Stomach (tissue), 4 donors: ENCODE measurements at regions not wholly inside any gene's neighbourhood (a gene's known extent, or its start where the extent isn't known, plus 50 kb on each side); places are given as distances from the start of the nearest gene placed in this dataset.

Experiments
- EP300 ChIP-seq: sonication (generic); formaldehyde crosslinking; IDR thresholded peaks from one replicate; pipeline ENCODE4 v1.6.1; 2017; ENCODE audit warnings: antibody characterized with exemption
- POLR2A ChIP-seq, 4 donors: fragments of 450-650 bp; IDR thresholded peaks; one replicate each; pipeline ENCODE4 v1.6.1; 2016; ENCODE audit warnings: antibody characterized with exemption in 4 of 4, control low read depth in 2 of 4, mild to moderate bottlenecking in 1 of 4, moderate library complexity in 1 of 4
- POLR2AphosphoS5 ChIP-seq, 3 donors: sonication (generic); formaldehyde crosslinking; IDR thresholded peaks; one replicate each; pipeline ENCODE4 v1.6.1; 2016; ENCODE audit warnings: antibody characterized with exemption in 3 of 3
- TF ChIP-seq, protein P1 (sequence below), 7 experiments: fragments of 450-650 bp in 4 of 7; fragments of 200-600 bp in 3 of 7; sonication (generic) in 3 of 7; IDR thresholded peaks; one replicate each; pipeline ENCODE4 v1.5.1; 2016 to 2019; ENCODE audit warnings: antibody characterized with exemption in 7 of 7, control low read depth in 2 of 7, mild to moderate bottlenecking in 1 of 7

DNA sequence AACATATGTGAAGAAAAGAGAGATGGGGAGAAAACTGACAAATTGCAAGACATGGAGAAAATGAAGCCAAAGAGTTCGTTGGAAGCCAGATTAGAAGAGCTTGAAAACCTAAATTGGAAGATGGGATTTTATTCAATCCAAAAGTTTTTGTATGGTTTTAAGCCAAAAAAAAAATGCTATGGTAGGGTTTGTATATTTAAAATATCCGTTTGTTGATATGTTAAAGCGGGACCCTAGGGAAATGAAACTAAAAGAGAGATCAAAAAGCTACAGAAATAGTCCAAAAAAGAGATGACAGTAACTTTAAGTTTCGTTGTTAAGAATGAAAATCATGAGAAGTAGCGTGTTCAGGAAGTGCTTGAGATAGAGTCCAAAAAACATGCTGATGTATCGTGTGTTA lies 617.7 kb upstream of the ADGRL2 start:
- no peak for TF ChIP-seq POLR2AphosphoS5 (IDR thresholded peaks at IDR 0.05)
- TF ChIP-seq, protein P1, sequence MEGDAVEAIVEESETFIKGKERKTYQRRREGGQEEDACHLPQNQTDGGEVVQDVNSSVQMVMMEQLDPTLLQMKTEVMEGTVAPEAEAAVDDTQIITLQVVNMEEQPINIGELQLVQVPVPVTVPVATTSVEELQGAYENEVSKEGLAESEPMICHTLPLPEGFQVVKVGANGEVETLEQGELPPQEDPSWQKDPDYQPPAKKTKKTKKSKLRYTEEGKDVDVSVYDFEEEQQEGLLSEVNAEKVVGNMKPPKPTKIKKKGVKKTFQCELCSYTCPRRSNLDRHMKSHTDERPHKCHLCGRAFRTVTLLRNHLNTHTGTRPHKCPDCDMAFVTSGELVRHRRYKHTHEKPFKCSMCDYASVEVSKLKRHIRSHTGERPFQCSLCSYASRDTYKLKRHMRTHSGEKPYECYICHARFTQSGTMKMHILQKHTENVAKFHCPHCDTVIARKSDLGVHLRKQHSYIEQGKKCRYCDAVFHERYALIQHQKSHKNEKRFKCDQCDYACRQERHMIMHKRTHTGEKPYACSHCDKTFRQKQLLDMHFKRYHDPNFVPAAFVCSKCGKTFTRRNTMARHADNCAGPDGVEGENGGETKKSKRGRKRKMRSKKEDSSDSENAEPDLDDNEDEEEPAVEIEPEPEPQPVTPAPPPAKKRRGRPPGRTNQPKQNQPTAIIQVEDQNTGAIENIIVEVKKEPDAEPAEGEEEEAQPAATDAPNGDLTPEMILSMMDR (IDR thresholded peaks at IDR 0.05) = no peak
- TF ChIP-seq POLR2A (IDR thresholded peaks at IDR 0.05) = no peak
- TF ChIP-seq EP300 = no peak
